ENCODE measurements at regions not wholly inside any gene's neighbourhood (a gene's known extent, or its start where the extent isn't known, plus 50 kb on each side); places are given as distances from the start of the nearest gene placed in this dataset.

DNA sequence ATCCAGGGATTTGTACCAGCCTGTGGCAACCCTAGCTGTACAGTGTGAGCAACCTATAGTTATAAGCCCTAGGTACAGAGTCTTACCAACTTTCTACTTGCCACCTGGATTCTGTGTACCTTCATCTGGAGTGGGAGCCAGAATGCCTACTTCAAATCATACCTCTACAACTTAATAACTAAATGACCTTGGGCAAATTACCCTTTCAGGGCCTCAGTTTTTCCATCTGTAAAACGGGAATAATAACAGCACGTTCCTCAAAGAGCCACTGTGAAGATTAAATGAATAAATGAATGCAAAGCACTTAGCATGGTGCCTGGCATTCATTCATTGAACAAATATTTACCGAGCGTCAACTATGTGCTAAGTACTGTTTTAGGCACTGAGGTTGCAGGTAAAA, 50.7 kb upstream of the FAM210B start:
- H3K4me1 ChIP-seq (ENCODE audit: insufficient read depth, low read length), result no peaks in the 10 kb centered on the region
- DNase-seq (no peak), ATAC-seq (no peak)
- H3K9me2 ChIP-seq (replicated peaks; ENCODE audit: low read length), result no peaks in the 10 kb centered on the region
- no peak overlapping the region for H3K27ac ChIP-seq (ENCODE audit: low read length)
- CTCF ChIA-PET, result no interaction called here
- H4K20me1 ChIP-seq (ENCODE audit: low read length), result no peaks in the 10 kb centered on the region
- H3K9me3 ChIP-seq (ENCODE audit: low read length), result no peaks in the 10 kb centered on the region
- H3K79me2 ChIP-seq (ENCODE audit: low read length), result no peaks in the 10 kb centered on the region
- intact Hi-C loops (cut with micrococcal nuclease), result no loop called here
- H3K4me3 ChIP-seq (ENCODE audit: low read length), result no peak overlapping the region
- no peak overlapping the region for H3K9ac ChIP-seq (ENCODE audit: low read length)
- TF ChIP-seq, protein P1, sequence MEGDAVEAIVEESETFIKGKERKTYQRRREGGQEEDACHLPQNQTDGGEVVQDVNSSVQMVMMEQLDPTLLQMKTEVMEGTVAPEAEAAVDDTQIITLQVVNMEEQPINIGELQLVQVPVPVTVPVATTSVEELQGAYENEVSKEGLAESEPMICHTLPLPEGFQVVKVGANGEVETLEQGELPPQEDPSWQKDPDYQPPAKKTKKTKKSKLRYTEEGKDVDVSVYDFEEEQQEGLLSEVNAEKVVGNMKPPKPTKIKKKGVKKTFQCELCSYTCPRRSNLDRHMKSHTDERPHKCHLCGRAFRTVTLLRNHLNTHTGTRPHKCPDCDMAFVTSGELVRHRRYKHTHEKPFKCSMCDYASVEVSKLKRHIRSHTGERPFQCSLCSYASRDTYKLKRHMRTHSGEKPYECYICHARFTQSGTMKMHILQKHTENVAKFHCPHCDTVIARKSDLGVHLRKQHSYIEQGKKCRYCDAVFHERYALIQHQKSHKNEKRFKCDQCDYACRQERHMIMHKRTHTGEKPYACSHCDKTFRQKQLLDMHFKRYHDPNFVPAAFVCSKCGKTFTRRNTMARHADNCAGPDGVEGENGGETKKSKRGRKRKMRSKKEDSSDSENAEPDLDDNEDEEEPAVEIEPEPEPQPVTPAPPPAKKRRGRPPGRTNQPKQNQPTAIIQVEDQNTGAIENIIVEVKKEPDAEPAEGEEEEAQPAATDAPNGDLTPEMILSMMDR (conservative IDR thresholded peaks at IDR 0.05; ENCODE audit: low read depth, low read length), result no peak
- no peak for TF ChIP-seq EZH2phosphoT487 (IDR thresholded peaks at IDR 0.05; ENCODE audit: borderline replicate concordance, low read length)
- TF ChIP-seq EZH2 (IDR thresholded peaks at IDR 0.05; ENCODE audit: low read length, unreplicated experiment), result no peak
- no peak overlapping the region for H3K4me2 ChIP-seq (ENCODE audit: low read length)
- POLR2A ChIA-PET (ENCODE audit: unreplicated experiment), result no interaction called here
- no peak overlapping the region for H2AFZ ChIP-seq (ENCODE audit: low read length)
- BruUV-seq (replicated peaks), result no TSS peak
- H3F3A ChIP-seq (ENCODE audit: low read length, unreplicated experiment), result no peaks in the 10 kb centered on the region
- no peaks in the 10 kb centered on the region for H3K36me3 ChIP-seq (ENCODE audit: low read depth, low read length)
- peaks cover 65% of the 10 kb centered on the region for H3K27me3 ChIP-seq (ENCODE audit: low read length)
